Testis (tissue), 2 donors: ENCODE measurements at regions not wholly inside any gene's neighbourhood (a gene's known extent, or its start where the extent isn't known, plus 50 kb on each side); places are given as distances from the start of the nearest gene placed in this dataset.

ENCODE experiments used
- DNase-seq: peaks from one replicate; pipeline ENCODE4 v3.0.0-alpha.2; 2019
- H3K27ac ChIP-seq, 2 donors: fragments of 200-600 bp; sonication (generic); one replicate each; pipeline ENCODE4 v1.5.1; 2019
- H3K27me3 ChIP-seq: fragments of 200-600 bp; sonication (generic); one replicate; pipeline ENCODE4 v1.5.1; 2019
- H3K36me3 ChIP-seq: fragments of 200-600 bp; sonication (generic); one replicate; pipeline ENCODE4 v1.5.1; 2017; ENCODE audit warnings: low read depth; ENCODE audit errors: missing control alignments
- H3K4me1 ChIP-seq: fragments of 200-600 bp; sonication (generic); one replicate; pipeline ENCODE4 v1.5.1; 2019
- H3K4me3 ChIP-seq, 2 donors: fragments of 200-600 bp; sonication (generic); one replicate each; pipeline ENCODE4 v1.5.1; 2017 to 2019
- H3K9me3 ChIP-seq: fragments of 200-600 bp; sonication (generic); one replicate; pipeline ENCODE4 v1.5.1; 2017
- POLR2A ChIP-seq: fragments of 450-650 bp; IDR thresholded peaks from one replicate; pipeline ENCODE4 v1.6.1; 2017; ENCODE audit warnings: antibody characterized with exemption, mild to moderate bottlenecking, moderate library complexity
- WGBS, 2 donors: methylation state at CpG; one replicate each; pipeline ENCODE4 v1.1.5; 2018; 5-methylcytosine and 5-hydroxymethylcytosine counted together
- intact Hi-C: fragments of 100-400 bp; cut with DNase I; formaldehyde crosslinking; loops from one replicate; pipeline ENCODE4 v1.15.1; 2023; ENCODE audit warnings: low total_unique reads
- TF ChIP-seq, protein P1 (sequence below), 3 experiments: fragments of 450-650 bp in 2 of 3; fragments of 200-600 bp in 1 of 3; sonication (generic) in 1 of 3; IDR thresholded peaks; one replicate each; pipeline ENCODE4 v1.5.1; 2016 to 2019; ENCODE audit warnings: antibody characterized with exemption in 3 of 3, mild to moderate bottlenecking in 2 of 3, moderate library complexity in 1 of 3

GRCh38 chr11:57899378-57899777, 124.3 kb upstream of the OR9Q1 start:
- no peak for DNase-seq
- 52 to 76% methylated on average over 2 of the region's 2 CpGs for WGBS, 2 donors
- intact Hi-C loops: no loop called here

DNA sequence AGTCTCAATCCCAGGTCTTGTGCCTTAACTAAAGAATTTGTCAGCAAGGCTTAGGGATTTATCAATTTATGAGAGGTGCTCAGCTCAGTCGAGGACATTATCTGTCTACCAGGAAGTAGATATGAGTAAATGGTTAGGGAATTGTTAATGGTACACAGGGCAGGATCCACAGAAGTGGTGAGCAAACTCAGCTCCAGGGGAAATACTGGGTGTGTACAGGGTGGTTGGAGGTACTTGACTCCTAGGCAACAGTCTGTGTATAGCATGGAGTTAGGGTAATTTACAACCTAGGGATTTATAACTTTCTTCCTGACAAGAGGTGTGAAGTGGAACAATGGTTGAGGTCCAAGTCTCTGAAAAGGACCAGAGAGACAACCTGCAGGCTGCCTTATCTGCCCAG, 123.4 kb upstream of the OR9Q1 start:
- no peaks in the 10 kb centered on the region for H3K9me3 ChIP-seq
- no peak for DNase-seq
- H3K36me3 ChIP-seq: no peaks in the 10 kb centered on the region
- peak overlapping the region; percentile 55 to 66 for H3K27ac ChIP-seq
- TF ChIP-seq, protein P1, sequence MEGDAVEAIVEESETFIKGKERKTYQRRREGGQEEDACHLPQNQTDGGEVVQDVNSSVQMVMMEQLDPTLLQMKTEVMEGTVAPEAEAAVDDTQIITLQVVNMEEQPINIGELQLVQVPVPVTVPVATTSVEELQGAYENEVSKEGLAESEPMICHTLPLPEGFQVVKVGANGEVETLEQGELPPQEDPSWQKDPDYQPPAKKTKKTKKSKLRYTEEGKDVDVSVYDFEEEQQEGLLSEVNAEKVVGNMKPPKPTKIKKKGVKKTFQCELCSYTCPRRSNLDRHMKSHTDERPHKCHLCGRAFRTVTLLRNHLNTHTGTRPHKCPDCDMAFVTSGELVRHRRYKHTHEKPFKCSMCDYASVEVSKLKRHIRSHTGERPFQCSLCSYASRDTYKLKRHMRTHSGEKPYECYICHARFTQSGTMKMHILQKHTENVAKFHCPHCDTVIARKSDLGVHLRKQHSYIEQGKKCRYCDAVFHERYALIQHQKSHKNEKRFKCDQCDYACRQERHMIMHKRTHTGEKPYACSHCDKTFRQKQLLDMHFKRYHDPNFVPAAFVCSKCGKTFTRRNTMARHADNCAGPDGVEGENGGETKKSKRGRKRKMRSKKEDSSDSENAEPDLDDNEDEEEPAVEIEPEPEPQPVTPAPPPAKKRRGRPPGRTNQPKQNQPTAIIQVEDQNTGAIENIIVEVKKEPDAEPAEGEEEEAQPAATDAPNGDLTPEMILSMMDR (IDR thresholded peaks at IDR 0.05): no peak
- no peak for TF ChIP-seq POLR2A
- intact Hi-C loops: no loop called here
- 47 to 67% methylated on average over 1 of the region's 1 CpG for WGBS, 2 donors
- H3K27me3 ChIP-seq: no peaks in the 10 kb centered on the region
- H3K4me3 ChIP-seq: no peak overlapping the region
- H3K4me1 ChIP-seq: peaks cover 44% of the 10 kb centered on the region

More at GRCh38 chr11:57899378-57899777, 124.3 kb upstream of the OR9Q1 start:
- Histone ChIP-seq H3K4me1 (peaks cover 40% of the 10 kb centered on the region), H3K9me3 (no peaks in the 10 kb centered on the region), H3K27ac (peak overlapping the region in 1 of 2 donors; percentile 66), H3K36me3 (no peaks in the 10 kb centered on the region), H3K4me3 (no peak overlapping the region), H3K27me3 (no peaks in the 10 kb centered on the region)
- TF ChIP-seq, protein P1 (IDR thresholded peaks at IDR 0.05): no peak
- TF ChIP-seq POLR2A: no peak

- Histone ChIP-seq H3K36me3 (no peaks in the 10 kb centered on the region), H3K27ac (peak overlapping the region; percentile 55 to 66), H3K4me1 (peaks cover 44% of the 10 kb centered on the region), H3K4me3 (no peak overlapping the region), H3K9me3 (no peaks in the 10 kb centered on the region), H3K27me3 (no peaks in the 10 kb centered on the region)
- TF ChIP-seq, protein P1 (IDR thresholded peaks at IDR 0.05): no peak
- TF ChIP-seq POLR2A: no peak
- DNase-seq: no peak
- intact Hi-C loops: no loop called here
Measured at GRCh38 chr11:57901278-57901677, 122.4 kb upstream of the OR9Q1 start.

- no peak for TF ChIP-seq POLR2A
- TF ChIP-seq, protein P1 (IDR thresholded peaks at IDR 0.05): no peak
- 49 to 69% methylated on average over 5 of the region's 5 CpGs for whole genome bisulfite sequencing, 2 donors
- no peak for DNase-seq
- Histone ChIP-seq H3K36me3 (no peaks in the 10 kb centered on the region), H3K4me1 (peaks cover 44% of the 10 kb centered on the region), H3K27me3 (no peaks in the 10 kb centered on the region), H3K9me3 (no peaks in the 10 kb centered on the region), H3K27ac (peak overlapping the region; percentile 55 to 66), H3K4me3 (no peak overlapping the region)
- intact Hi-C loops: no loop called here
Measured at GRCh38 chr11:57901756-57902155, 121.9 kb upstream of the OR9Q1 start.

GRCh38 chr11:57903011-57903410, 120.7 kb upstream of the OR9Q1 start:
- Histone ChIP-seq H3K4me1 (peaks cover 44% of the 10 kb centered on the region), H3K4me3 (no peak overlapping the region), H3K36me3 (no peaks in the 10 kb centered on the region), H3K27ac (peak overlapping the region in 1 of 2 donors; percentile 42), H3K27me3 (no peaks in the 10 kb centered on the region), H3K9me3 (no peaks in the 10 kb centered on the region)
- TF ChIP-seq POLR2A: no peak
- TF ChIP-seq, protein P1 (IDR thresholded peaks at IDR 0.05): no peak
- intact Hi-C loops: no loop called here
- DNase-seq: no peak
